KMS-11 (cell line): ENCODE measurements at regions not wholly inside any gene's neighbourhood (a gene's known extent, or its start where the extent isn't known, plus 50 kb on each side); places are given as distances from the start of the nearest gene placed in this dataset.
"Not testable (repeated sequence)": the region's sequence is repeated elsewhere in the genome, so short reads cannot be mapped to it uniquely, and the experiment has no call there.

ENCODE experiments used
- H2AFZ ChIP-seq: fragments of 200-600 bp; sonication (generic); 2 replicates; pipeline ENCODE4 v1.6.1; 2016; ENCODE audit warnings: antibody characterized with exemption, mixed run types, low read depth
- H3K27ac ChIP-seq: fragments of 200-600 bp; sonication (generic); 2 replicates; pipeline ENCODE4 v1.6.1; 2016; ENCODE audit warnings: mild to moderate bottlenecking, mixed run types
- H3K27me3 ChIP-seq: fragments of 200-600 bp; sonication (generic); 2 replicates; pipeline ENCODE4 v1.6.1; 2017; ENCODE audit warnings: mild to moderate bottlenecking, low read depth, mixed run types, moderate library complexity; ENCODE audit not compliant: insufficient read depth
- H3K36me3 ChIP-seq: fragments of 200-600 bp; sonication (generic); 2 replicates; pipeline ENCODE4 v1.6.1; 2017; ENCODE audit warnings: mild to moderate bottlenecking, mixed run types; ENCODE audit not compliant: insufficient read depth
- H3K4me1 ChIP-seq: fragments of 200-600 bp; sonication (generic); 2 replicates; pipeline ENCODE4 v1.6.1; 2016; ENCODE audit warnings: mild to moderate bottlenecking, low read depth, mixed run types; ENCODE audit not compliant: poor library complexity, severe bottlenecking
- H3K4me2 ChIP-seq: fragments of 200-600 bp; sonication (generic); 2 replicates; pipeline ENCODE4 v1.7.0; 2016; ENCODE audit warnings: mild to moderate bottlenecking, mixed run types
- H3K4me3 ChIP-seq: fragments of 200-600 bp; sonication (generic); IDR thresholded peaks from 2 replicates; pipeline ENCODE4 v1.6.1; 2017; ENCODE audit warnings: low read depth, low read length, mixed read lengths; ENCODE audit not compliant: insufficient read depth
- H3K79me2 ChIP-seq: fragments of 200-600 bp; sonication (generic); 2 replicates; pipeline ENCODE4 v1.6.1; 2016; ENCODE audit warnings: low read depth, mixed run types; ENCODE audit not compliant: insufficient read depth
- H3K9ac ChIP-seq: fragments of 200-600 bp; sonication (generic); 2 replicates; pipeline ENCODE4 v1.6.1; 2016; ENCODE audit warnings: mild to moderate bottlenecking, mixed run types
- H4K20me1 ChIP-seq: fragments of 200-600 bp; sonication (generic); 2 replicates; pipeline ENCODE4 v1.6.1; 2016; ENCODE audit warnings: mild to moderate bottlenecking, mixed run types; ENCODE audit not compliant: insufficient read depth
- CTCF ChIP-seq: fragments of 200-600 bp; sonication (generic); conservative IDR thresholded peaks from 2 replicates; pipeline ENCODE4 v1.6.1; 2017; ENCODE audit warnings: low read depth, mild to moderate bottlenecking, antibody characterized with exemption, low read length, moderate library complexity, mixed read lengths

DNA sequence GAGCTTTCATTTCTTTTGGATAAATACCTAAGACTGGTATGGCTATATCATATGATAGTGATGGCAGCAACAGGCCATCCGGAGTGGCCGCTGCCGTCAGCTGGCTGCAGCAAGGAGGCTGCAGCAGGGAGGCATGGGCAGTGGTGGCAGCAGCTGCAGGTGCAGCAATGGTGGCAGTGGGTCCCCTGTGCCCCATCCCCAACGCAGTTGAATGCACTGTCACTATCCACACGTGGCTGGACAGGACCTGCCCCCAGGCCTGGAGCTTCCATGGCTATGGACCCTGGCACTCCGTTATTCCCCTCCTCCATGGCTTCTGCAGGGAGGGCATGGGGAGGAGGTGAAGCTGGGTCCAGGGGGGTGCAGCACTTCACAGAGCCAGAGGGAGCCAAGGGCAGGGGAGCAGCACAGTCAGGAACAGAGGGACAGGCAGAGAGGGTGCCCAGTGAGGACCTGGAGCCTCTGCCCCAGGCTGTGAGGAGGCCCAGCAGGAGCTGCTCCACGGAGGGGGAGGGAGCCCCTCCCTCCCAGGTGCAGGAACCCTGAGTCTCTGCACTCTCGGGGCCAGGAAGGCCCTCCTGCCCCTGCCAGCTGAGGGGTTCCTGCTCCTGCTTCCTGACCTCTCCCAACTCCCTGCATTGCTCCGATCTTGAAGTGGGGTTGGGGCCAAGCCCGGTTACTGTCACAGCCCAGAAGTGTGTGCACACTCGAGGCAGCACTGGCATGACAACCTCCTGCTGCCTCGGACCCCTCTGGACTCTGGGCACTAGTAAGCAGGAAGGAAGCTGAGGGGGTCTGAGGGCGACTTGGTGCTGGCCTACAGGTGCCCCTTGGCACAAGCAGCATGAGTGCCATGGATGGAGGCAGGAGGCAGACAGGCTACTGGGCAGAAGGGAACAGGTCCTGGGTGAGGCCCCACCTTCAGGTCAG is 466.3 kb downstream of the GUCY1A2 start:
- Histone ChIP-seq H3K4me2 (no peak overlapping the region), H3K4me3 (no peak overlapping the region)
- no peak for TF ChIP-seq CTCF

GRCh38 chr11:106552694-106553203 is 465.5 kb downstream of the GUCY1A2 start:
- Histone ChIP-seq H3K4me1 (no peaks in the 10 kb centered on the region), H3K4me3 (no peak overlapping the region), H4K20me1 (no peaks in the 10 kb centered on the region), H3K27me3 (no peaks in the 10 kb centered on the region), H3K9ac (no peak overlapping the region), H3K36me3 (no peaks in the 10 kb centered on the region), H3K4me2 (no peak overlapping the region), H3K27ac (no peak overlapping the region), H3K79me2 (no peaks in the 10 kb centered on the region), H2AFZ (no peak overlapping the region)
- TF ChIP-seq CTCF = no peak

More for the DNA sequence above, 466.3 kb downstream of the GUCY1A2 start:
- Histone ChIP-seq H3K4me1 (no peaks in the 10 kb centered on the region), H3K79me2 (no peaks in the 10 kb centered on the region), H4K20me1 (no peaks in the 10 kb centered on the region), H3K27ac (no peak overlapping the region), H3K9ac (no peak overlapping the region), H3K27me3 (no peaks in the 10 kb centered on the region), H2AFZ (no peak overlapping the region), H3K36me3 (no peaks in the 10 kb centered on the region)

DNA sequence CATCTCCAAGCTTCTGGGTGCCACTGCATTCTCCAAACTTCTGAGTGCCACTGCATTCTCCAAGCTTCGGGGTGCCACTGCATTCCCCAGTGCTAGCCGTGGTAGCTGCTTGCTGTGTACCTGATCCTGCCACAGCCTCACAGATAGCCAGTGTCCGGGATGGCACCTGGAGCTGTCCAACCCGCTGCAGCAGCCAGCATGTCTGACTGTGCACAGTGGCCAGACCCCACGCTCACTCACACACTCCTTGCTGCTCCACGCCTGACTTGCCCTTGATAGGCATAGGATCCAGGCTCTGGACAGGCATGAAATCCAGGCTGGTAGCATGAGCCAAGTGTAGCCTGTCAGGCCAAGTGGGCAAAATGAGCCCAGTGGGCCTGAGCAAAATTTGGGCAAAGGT is 465.0 kb downstream of the GUCY1A2 start:
- H2AFZ ChIP-seq = no peak overlapping the region
- H3K36me3 ChIP-seq = no peaks in the 10 kb centered on the region
- no peak overlapping the region for H3K9ac ChIP-seq
- no peak overlapping the region for H3K4me3 ChIP-seq
- TF ChIP-seq CTCF = no peak
- no peak overlapping the region for H3K27ac ChIP-seq
- no peaks in the 10 kb centered on the region for H3K79me2 ChIP-seq
- no peaks in the 10 kb centered on the region for H3K27me3 ChIP-seq
- no peak overlapping the region for H3K4me2 ChIP-seq
- H4K20me1 ChIP-seq = no peaks in the 10 kb centered on the region
- H3K4me1 ChIP-seq = no peaks in the 10 kb centered on the region

DNA sequence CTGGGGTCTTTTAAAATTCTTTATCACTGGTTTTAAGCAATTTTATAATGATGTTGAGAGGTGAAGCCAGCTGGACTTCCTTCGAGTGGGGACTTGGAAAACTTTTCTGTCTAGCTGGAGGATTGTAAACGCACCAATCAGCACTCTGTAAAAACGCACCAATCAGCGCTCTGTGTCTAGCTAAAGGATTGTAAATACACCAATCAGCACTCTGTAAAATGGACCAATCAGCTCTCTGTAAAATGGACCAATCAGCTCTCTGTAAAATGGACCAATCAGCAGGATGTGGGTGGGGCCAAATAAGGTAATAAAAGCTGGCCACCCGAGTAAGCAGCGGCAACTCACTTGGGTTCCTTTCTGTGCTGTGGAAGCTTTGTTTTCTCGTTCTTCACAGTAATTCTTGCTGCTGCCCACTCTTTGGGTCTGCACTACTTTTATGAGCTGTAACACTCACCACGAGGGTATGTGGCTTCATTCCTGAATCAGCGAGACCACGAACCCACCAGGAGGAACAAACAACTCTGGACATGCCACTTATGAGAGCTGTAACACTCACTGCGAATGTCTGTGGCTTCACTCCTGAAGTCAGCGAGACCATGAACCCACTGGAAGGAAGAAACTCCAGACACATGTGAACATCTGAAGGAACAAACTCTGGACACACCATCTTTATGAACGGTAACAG is 462.6 kb downstream of the GUCY1A2 start:
- not testable (repeated sequence) for H3K79me2 ChIP-seq, H2AFZ ChIP-seq, H3K27me3 ChIP-seq, H3K4me2 ChIP-seq, H3K4me3 ChIP-seq, H3K36me3 ChIP-seq, H3K27ac ChIP-seq, H3K4me1 ChIP-seq, H4K20me1 ChIP-seq, H3K9ac ChIP-seq
